ENCODE measurements at regions not wholly inside any gene's neighbourhood (a gene's known extent, or its start where the extent isn't known, plus 50 kb on each side); places are given as distances from the start of the nearest gene placed in this dataset.

GRCh38 chr13:67410645-67411044, 180.5 kb upstream of the PCDH9 start:
- Histone ChIP-seq H3K79me2 (ENCODE audit: low read length) (no peaks in the 10 kb centered on the region), H3K27ac (ENCODE audit: low read length) (no peak overlapping the region), H3K4me3 (ENCODE audit: low read length) (no peak overlapping the region), H2AFZ (ENCODE audit: low read length) (no peak overlapping the region), H3K27me3 (replicated peaks; ENCODE audit: insufficient read depth, low read length) (no peaks in the 10 kb centered on the region), H3K9me3 (replicated peaks; ENCODE audit: insufficient read depth, low read length) (no peaks in the 10 kb centered on the region), H3F3A (ENCODE audit: insufficient read depth, low read length) (no peaks in the 10 kb centered on the region), H3K4me1 (ENCODE audit: low read length) (no peaks in the 10 kb centered on the region), H4K20me1 (ENCODE audit: insufficient read depth, low read length) (no peaks in the 10 kb centered on the region), H3K9me2 (replicated peaks; ENCODE audit: insufficient read depth, low read length) (no peaks in the 10 kb centered on the region), H3K36me3 (replicated peaks; ENCODE audit: insufficient read depth, low read length) (no peaks in the 10 kb centered on the region), H3K9ac (ENCODE audit: low read length) (no peak overlapping the region), H3K4me2 (ENCODE audit: low read depth, low read length) (no peak overlapping the region)
- no peak for DNase-seq
- TF ChIP-seq, protein P1, sequence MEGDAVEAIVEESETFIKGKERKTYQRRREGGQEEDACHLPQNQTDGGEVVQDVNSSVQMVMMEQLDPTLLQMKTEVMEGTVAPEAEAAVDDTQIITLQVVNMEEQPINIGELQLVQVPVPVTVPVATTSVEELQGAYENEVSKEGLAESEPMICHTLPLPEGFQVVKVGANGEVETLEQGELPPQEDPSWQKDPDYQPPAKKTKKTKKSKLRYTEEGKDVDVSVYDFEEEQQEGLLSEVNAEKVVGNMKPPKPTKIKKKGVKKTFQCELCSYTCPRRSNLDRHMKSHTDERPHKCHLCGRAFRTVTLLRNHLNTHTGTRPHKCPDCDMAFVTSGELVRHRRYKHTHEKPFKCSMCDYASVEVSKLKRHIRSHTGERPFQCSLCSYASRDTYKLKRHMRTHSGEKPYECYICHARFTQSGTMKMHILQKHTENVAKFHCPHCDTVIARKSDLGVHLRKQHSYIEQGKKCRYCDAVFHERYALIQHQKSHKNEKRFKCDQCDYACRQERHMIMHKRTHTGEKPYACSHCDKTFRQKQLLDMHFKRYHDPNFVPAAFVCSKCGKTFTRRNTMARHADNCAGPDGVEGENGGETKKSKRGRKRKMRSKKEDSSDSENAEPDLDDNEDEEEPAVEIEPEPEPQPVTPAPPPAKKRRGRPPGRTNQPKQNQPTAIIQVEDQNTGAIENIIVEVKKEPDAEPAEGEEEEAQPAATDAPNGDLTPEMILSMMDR (IDR thresholded peaks at IDR 0.05; ENCODE audit: low read length) = no peak
- TF ChIP-seq EZH2phosphoT487 (IDR thresholded peaks at IDR 0.05; ENCODE audit: low read length) = no peak
- TF ChIP-seq EZH2 (optimal IDR thresholded peaks at IDR 0.05; ENCODE audit: low read depth, low read length) = no peak

- no peak overlapping the region for H3K4me3 ChIP-seq (ENCODE audit: low read length)
- H3K79me2 ChIP-seq (ENCODE audit: low read length) = no peaks in the 10 kb centered on the region
- H3K9me2 ChIP-seq (replicated peaks; ENCODE audit: insufficient read depth, low read length) = no peaks in the 10 kb centered on the region
- TF ChIP-seq EZH2 (optimal IDR thresholded peaks at IDR 0.05; ENCODE audit: low read depth, low read length) (no peak), EZH2phosphoT487 (IDR thresholded peaks at IDR 0.05; ENCODE audit: low read length) (no peak)
- TF ChIP-seq, protein P1 (IDR thresholded peaks at IDR 0.05; ENCODE audit: low read length) = no peak
- no peaks in the 10 kb centered on the region for H4K20me1 ChIP-seq (ENCODE audit: insufficient read depth, low read length)
- no peak for DNase-seq
- H3K4me1 ChIP-seq (ENCODE audit: low read length) = no peaks in the 10 kb centered on the region
- H2AFZ ChIP-seq (ENCODE audit: low read length) = no peak overlapping the region
- no peaks in the 10 kb centered on the region for H3K27me3 ChIP-seq (replicated peaks; ENCODE audit: insufficient read depth, low read length)
- no peak overlapping the region for H3K27ac ChIP-seq (ENCODE audit: low read length)
- no peak overlapping the region for H3K9ac ChIP-seq (ENCODE audit: low read length)
- no peaks in the 10 kb centered on the region for H3K9me3 ChIP-seq (replicated peaks; ENCODE audit: insufficient read depth, low read length)
- H3F3A ChIP-seq (ENCODE audit: insufficient read depth, low read length) = no peaks in the 10 kb centered on the region
- no peaks in the 10 kb centered on the region for H3K36me3 ChIP-seq (replicated peaks; ENCODE audit: insufficient read depth, low read length)
- H3K4me2 ChIP-seq (ENCODE audit: low read depth, low read length) = no peak overlapping the region
Measured at GRCh38 chr13:67408798-67409197, 178.7 kb upstream of the PCDH9 start.

GRCh38 chr13:67402546-67402945, 172.4 kb upstream of the PCDH9 start:
- Histone ChIP-seq H2AFZ (ENCODE audit: low read length) (no peak overlapping the region), H3K4me3 (ENCODE audit: low read length) (no peak overlapping the region), H3F3A (ENCODE audit: insufficient read depth, low read length) (no peaks in the 10 kb centered on the region), H3K36me3 (replicated peaks; ENCODE audit: insufficient read depth, low read length) (no peaks in the 10 kb centered on the region), H3K9me3 (replicated peaks; ENCODE audit: insufficient read depth, low read length) (no peaks in the 10 kb centered on the region), H3K4me2 (ENCODE audit: low read depth, low read length) (no peak overlapping the region), H4K20me1 (ENCODE audit: insufficient read depth, low read length) (no peaks in the 10 kb centered on the region), H3K27me3 (replicated peaks; ENCODE audit: insufficient read depth, low read length) (no peaks in the 10 kb centered on the region), H3K9ac (ENCODE audit: low read length) (no peak overlapping the region), H3K79me2 (ENCODE audit: low read length) (no peaks in the 10 kb centered on the region), H3K27ac (ENCODE audit: low read length) (no peak overlapping the region), H3K4me1 (ENCODE audit: low read length) (no peaks in the 10 kb centered on the region), H3K9me2 (replicated peaks; ENCODE audit: insufficient read depth, low read length) (no peaks in the 10 kb centered on the region)
- DNase-seq = no peak
- TF ChIP-seq EZH2 (optimal IDR thresholded peaks at IDR 0.05; ENCODE audit: low read depth, low read length) = no peak
- TF ChIP-seq, protein P1 (IDR thresholded peaks at IDR 0.05; ENCODE audit: low read length) = no peak
- no peak for TF ChIP-seq EZH2phosphoT487 (IDR thresholded peaks at IDR 0.05; ENCODE audit: low read length)
